ENCODE measurements at regions not wholly inside any gene's neighbourhood (a gene's known extent, or its start where the extent isn't known, plus 50 kb on each side); places are given as distances from the start of the nearest gene placed in this dataset.

GRCh38 chr13:54173996-54174395 is 1145.4 kb downstream of the OLFM4 start:
- TF ChIP-seq CTCF (IDR thresholded peaks at IDR 0.05), result no peak
- peaks cover 2% of the 10 kb centered on the region for H3K9me3 Mint-ChIP-seq
- ChIA-PET POLR2A (no interaction called here), CTCF (no interaction called here)
- no peak overlapping the region for H3K27ac Mint-ChIP-seq
- no peak overlapping the region for H3K4me3 Mint-ChIP-seq
- H3K36me3 Mint-ChIP-seq (ENCODE audit: low read depth), result no peaks in the 10 kb centered on the region
- intact Hi-C loops (cut with micrococcal nuclease), result no loop called here
- H3K27me3 Mint-ChIP-seq, result no peaks in the 10 kb centered on the region
- no peak for ATAC-seq
- H3K4me1 Mint-ChIP-seq (ENCODE audit: low read depth), result no peaks in the 10 kb centered on the region
- no peak for DNase-seq

- ChIA-PET CTCF (no interaction called here), POLR2A (no interaction called here)
- Mint-ChIP-seq H3K27ac (no peak overlapping the region), H3K36me3 (ENCODE audit: low read depth) (no peaks in the 10 kb centered on the region), H3K9me3 (peaks cover 4% of the 10 kb centered on the region), H3K4me1 (ENCODE audit: low read depth) (no peaks in the 10 kb centered on the region), H3K27me3 (no peaks in the 10 kb centered on the region), H3K4me3 (no peak overlapping the region)
- ATAC-seq (no peak), DNase-seq (no peak)
- intact Hi-C loops (cut with micrococcal nuclease), result no loop called here
- TF ChIP-seq CTCF (IDR thresholded peaks at IDR 0.05), result no peak
Observed at GRCh38 chr13:54175466-54175865, 1146.9 kb downstream of the OLFM4 start.

- Mint-ChIP-seq H3K36me3 (ENCODE audit: low read depth) (no peaks in the 10 kb centered on the region), H3K4me3 (no peak overlapping the region), H3K27ac (no peak overlapping the region), H3K4me1 (ENCODE audit: low read depth) (no peaks in the 10 kb centered on the region), H3K9me3 (peaks cover 4% of the 10 kb centered on the region), H3K27me3 (no peaks in the 10 kb centered on the region)
- ChIA-PET POLR2A (no interaction called here), CTCF (no interaction called here)
- intact Hi-C loops (cut with micrococcal nuclease), result no loop called here
- DNase-seq, result no peak
- no peak for ATAC-seq
- TF ChIP-seq CTCF (IDR thresholded peaks at IDR 0.05), result no peak
Observed at GRCh38 chr13:54177466-54177865, 1148.9 kb downstream of the OLFM4 start.

- CTCF ChIA-PET, result no interaction called here
- no peak overlapping the region for H3K27ac Mint-ChIP-seq
- H3K36me3 Mint-ChIP-seq (ENCODE audit: low read depth), result no peaks in the 10 kb centered on the region
- no peak overlapping the region for H3K4me3 Mint-ChIP-seq
- H3K4me1 Mint-ChIP-seq (ENCODE audit: low read depth), result no peaks in the 10 kb centered on the region
- DNase-seq (no peak), ATAC-seq (no peak)
- POLR2A ChIA-PET, result no interaction called here
- no peaks in the 10 kb centered on the region for H3K27me3 Mint-ChIP-seq
- intact Hi-C loops (cut with micrococcal nuclease), result no loop called here
- H3K9me3 Mint-ChIP-seq, result peaks cover 9% of the 10 kb centered on the region
- TF ChIP-seq CTCF (IDR thresholded peaks at IDR 0.05), result no peak
Observed at GRCh38 chr13:54183166-54183565, 1154.6 kb downstream of the OLFM4 start.

GRCh38 chr13:54183728-54184127 is 1155.1 kb downstream of the OLFM4 start:
- intact Hi-C loops (cut with micrococcal nuclease), result no loop called here
- no peak for ATAC-seq
- Mint-ChIP-seq H3K9me3 (peaks cover 9% of the 10 kb centered on the region), H3K27ac (no peak overlapping the region), H3K36me3 (ENCODE audit: low read depth) (no peaks in the 10 kb centered on the region), H3K4me1 (ENCODE audit: low read depth) (no peaks in the 10 kb centered on the region), H3K27me3 (no peaks in the 10 kb centered on the region), H3K4me3 (no peak overlapping the region)
- POLR2A ChIA-PET, result no interaction called here
- no peak for TF ChIP-seq CTCF (IDR thresholded peaks at IDR 0.05)
- CTCF ChIA-PET, result no interaction called here
- no peak for DNase-seq
